Epithelial cell of esophagus (primary cell): ENCODE measurements at regions not wholly inside any gene's neighbourhood (a gene's known extent, or its start where the extent isn't known, plus 50 kb on each side); places are given as distances from the start of the nearest gene placed in this dataset.

Experiments
- DNase-seq: peaks from one replicate; pipeline ENCODE4 v3.0.0; 2010; ENCODE audit warnings: low read depth
- H3K4me3 ChIP-seq: 2 replicates; pipeline ENCODE4 v1.5.1; 2011; ENCODE audit warnings: mild to moderate bottlenecking, low read length, control low read depth
- TF ChIP-seq, protein P1 (sequence below): IDR thresholded peaks from 2 replicates; pipeline ENCODE4 v1.5.1; 2011; ENCODE audit warnings: low read depth, mild to moderate bottlenecking, low read length, control low read depth, inconsistent platforms; ENCODE audit not compliant: insufficient read depth; ENCODE audit errors: missing control alignments

DNA sequence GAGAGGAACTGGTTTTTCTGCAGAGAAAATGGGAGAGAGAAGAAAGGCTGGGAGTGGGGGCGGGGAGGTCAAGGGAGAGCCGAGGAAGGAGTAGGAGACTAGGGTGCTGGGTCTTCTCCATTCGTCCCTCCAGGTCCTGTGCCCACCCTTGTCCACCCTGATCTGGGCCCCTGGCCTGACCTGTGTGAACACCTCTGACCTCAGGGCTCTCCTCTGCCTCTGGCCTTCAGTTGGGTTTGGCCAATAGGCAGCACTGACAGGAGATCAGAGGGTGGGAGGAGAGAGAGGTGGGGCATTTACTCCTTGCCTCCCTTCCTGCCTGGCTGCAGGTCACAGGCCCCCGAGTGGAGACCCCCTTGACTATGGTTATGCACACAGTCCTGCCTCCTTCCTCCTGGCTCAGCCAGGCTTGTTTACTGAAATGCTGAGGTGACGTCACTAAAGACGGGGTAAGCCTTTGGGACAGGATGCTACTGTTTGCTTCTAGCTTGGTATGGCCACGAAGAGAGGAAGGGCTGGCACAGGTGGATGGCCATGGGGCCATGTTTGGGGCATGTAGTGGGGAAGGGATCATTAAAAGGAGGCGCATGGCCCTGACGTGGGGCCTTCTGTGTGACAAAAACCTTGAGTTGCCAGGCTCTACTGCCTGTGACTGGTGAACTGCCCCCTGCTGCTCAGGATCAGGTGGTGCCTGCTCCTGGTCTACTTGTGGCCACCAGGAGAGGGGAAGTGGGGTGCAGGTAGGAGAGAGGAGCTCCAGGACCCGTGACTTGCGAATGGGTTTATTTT, 248.7 kb upstream of the CSF3R start:
- no peak overlapping the region for H3K4me3 ChIP-seq
- TF ChIP-seq, protein P1, sequence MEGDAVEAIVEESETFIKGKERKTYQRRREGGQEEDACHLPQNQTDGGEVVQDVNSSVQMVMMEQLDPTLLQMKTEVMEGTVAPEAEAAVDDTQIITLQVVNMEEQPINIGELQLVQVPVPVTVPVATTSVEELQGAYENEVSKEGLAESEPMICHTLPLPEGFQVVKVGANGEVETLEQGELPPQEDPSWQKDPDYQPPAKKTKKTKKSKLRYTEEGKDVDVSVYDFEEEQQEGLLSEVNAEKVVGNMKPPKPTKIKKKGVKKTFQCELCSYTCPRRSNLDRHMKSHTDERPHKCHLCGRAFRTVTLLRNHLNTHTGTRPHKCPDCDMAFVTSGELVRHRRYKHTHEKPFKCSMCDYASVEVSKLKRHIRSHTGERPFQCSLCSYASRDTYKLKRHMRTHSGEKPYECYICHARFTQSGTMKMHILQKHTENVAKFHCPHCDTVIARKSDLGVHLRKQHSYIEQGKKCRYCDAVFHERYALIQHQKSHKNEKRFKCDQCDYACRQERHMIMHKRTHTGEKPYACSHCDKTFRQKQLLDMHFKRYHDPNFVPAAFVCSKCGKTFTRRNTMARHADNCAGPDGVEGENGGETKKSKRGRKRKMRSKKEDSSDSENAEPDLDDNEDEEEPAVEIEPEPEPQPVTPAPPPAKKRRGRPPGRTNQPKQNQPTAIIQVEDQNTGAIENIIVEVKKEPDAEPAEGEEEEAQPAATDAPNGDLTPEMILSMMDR: no peak
- no peak for DNase-seq

DNA sequence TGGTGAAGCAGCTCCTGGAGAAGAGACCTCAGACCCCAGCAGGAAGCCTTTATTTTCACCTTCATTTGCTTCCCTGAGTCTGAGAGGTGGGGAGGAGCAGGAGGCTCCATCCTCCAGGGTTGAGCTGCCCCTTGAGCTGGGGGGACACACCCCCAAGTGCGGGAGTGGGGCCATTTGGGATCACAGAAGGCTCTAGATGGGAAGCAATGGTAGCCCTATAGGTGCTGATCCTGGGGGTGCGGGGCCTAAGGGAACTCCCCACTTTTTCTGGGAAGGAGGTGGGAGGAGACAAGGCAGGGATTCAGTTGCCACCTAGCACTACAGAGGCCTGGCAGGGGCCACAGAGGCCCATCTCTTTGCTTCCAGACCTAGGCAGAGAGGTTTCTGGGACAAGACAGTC, 247.9 kb upstream of the CSF3R start:
- TF ChIP-seq, protein P1: no peak
- no peak overlapping the region for H3K4me3 ChIP-seq
- no peak for DNase-seq

DNA sequence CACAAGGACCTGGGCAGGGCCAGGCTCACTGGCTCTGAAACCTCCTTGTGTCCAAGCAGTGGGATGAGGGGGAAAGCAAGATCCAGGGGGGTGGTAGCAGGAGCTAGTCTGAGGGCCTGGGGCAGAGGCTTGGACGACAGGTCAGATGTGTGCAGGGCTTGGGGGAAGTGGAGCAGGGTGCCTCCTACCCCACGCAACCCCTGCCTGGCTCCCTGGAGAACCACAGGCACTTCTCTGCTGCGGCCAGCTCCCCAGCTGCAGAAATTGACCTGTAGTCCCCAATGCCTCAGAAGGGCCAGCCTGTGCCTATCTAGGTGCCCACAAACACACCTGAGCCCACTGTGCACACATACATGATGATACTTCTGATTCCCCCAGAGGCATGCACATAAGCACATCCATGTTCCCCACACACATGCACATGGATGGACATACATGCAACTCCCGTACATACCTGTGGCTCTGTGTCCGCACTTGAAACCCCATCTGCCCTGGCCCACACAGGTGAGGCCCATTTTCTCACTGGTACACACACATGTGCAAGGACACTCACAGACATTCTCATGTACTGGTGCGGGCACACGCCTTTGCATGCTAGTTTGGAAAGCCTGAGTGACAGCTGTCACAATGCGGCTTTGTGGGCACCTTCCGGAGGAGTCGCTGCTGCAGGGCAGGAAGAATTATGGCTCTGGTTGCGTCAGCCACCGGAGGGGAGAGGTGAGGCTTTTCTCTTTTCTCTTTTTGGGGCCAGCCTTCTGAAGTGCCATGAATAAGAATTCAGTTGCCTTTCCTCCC, 247.2 kb upstream of the CSF3R start:
- TF ChIP-seq, protein P1: no peak
- H3K4me3 ChIP-seq: no peak overlapping the region
- no peak for DNase-seq

DNA sequence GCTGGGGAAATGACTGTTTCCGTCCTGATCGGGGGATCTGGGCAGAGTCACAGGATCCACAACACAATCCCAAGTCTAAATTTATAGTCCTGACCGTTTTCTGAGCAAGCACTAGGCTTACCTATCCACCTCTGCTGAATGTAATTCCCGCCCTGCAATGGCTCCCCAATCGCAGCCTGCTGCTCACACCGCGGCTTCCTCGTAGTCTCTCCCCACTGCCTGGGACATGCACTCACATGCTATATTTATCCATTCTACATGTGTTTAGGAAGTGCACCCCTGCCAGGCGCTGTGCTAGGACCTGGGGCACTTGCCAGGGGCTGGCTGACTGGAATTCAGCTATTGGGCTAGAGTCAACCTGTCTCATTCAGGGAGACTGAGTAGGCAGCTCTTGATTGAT, 246.6 kb upstream of the CSF3R start:
- TF ChIP-seq, protein P1: no peak
- no peak overlapping the region for H3K4me3 ChIP-seq
- no peak for DNase-seq

DNA sequence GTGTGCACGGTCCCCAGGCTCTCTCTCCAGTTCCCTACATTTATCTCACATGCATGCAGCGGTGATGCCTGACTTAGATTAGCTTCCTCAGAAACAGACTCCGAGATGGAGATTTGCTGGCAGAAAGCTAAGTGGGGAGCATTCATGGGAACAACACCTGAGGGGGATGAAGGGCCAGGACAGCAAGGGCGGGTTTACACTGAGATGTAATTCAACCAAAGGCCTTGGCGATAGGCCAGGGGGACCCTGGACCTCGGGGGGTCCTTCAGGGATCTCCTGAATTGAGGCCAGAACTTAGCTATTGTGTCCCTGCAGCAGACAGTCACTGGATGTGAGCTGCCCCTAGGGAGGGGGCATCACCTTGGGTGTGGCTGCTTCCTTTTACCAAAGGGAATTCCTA, 246.1 kb upstream of the CSF3R start:
- no peak for DNase-seq
- H3K4me3 ChIP-seq: no peak overlapping the region
- TF ChIP-seq, protein P1: no peak

DNA sequence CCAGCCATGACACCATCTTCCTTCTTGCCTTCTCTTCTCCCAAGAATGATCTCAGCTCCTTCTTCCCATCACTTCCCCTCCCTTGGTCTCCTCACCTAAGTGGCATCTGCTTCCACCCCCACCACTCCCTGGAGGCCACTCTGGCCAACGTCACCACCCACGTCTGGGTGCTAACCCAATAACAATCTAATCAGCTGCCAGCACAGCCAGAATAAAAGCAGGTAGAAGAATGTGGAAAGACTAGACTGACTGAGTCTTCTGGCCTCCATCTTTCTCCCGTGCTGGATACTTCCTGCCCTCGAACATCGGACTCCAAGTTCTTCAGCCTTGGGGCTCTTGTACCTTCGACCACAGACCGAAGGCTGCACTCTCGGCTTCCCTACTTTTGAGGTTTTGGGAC, 245.3 kb upstream of the CSF3R start:
- TF ChIP-seq, protein P1: no peak
- H3K4me3 ChIP-seq: no peak overlapping the region
- DNase-seq: no peak
